Mesodermal cell (in vitro differentiated cells): ENCODE measurements at regions not wholly inside any gene's neighbourhood (a gene's known extent, or its start where the extent isn't known, plus 50 kb on each side); places are given as distances from the start of the nearest gene placed in this dataset.

Source experiments
- H3K27ac ChIP-seq: 2 replicates; pipeline ENCODE4 v1.7.0; 2013; ENCODE audit warnings: mild to moderate bottlenecking, low read depth, low read length, moderate library complexity; ENCODE audit not compliant: severe bottlenecking
- H3K36me3 ChIP-seq: 2 replicates; pipeline ENCODE4 v1.7.1; 2013; ENCODE audit warnings: mild to moderate bottlenecking, low read length, moderate library complexity; ENCODE audit not compliant: control insufficient read depth, insufficient read depth
- H3K4me1 ChIP-seq: one replicate; pipeline ENCODE4 v1.7.1; 2013; ENCODE audit warnings: mild to moderate bottlenecking, low read length; ENCODE audit not compliant: insufficient read depth, control insufficient read depth, poor library complexity, severe bottlenecking
- H3K4me3 ChIP-seq: 2 replicates; pipeline ENCODE4 v1.7.0; 2013; ENCODE audit warnings: low read length, control low read depth, mild to moderate bottlenecking; ENCODE audit not compliant: insufficient read depth, poor library complexity, severe bottlenecking; ENCODE audit errors: extremely low read depth
- H3K9me3 ChIP-seq: 2 replicates; pipeline ENCODE4 v1.7.1; 2013; ENCODE audit warnings: mild to moderate bottlenecking, low read length, moderate library complexity; ENCODE audit not compliant: control insufficient read depth
- WGBS, 2 experiments: methylation state at CpG; one replicate each; pipeline ENCODE4 v1.1.5; 2013; ENCODE audit warnings: missing lambda C conversion rate in 2 of 2; ENCODE audit not compliant: insufficient coverage in 2 of 2; 5-methylcytosine and 5-hydroxymethylcytosine counted together

- peaks cover 18% of the 10 kb centered on the region for H3K4me1 ChIP-seq
- H3K27ac ChIP-seq = no peak overlapping the region
- no peaks in the 10 kb centered on the region for H3K36me3 ChIP-seq
- H3K9me3 ChIP-seq = no peaks in the 10 kb centered on the region
- WGBS, 2 experiments = 96 to 97% methylated on average over 6 to 11 of the region's 13 CpGs
- no peak overlapping the region for H3K4me3 ChIP-seq
Measured at GRCh38 chr5:173833196-173833985, 54.8 kb upstream of the CPEB4 start.

GRCh38 chr5:173834071-173834771 lies 53.9 kb upstream of the CPEB4 start:
- H3K4me1 ChIP-seq = peaks cover 22% of the 10 kb centered on the region
- H3K27ac ChIP-seq = no peak overlapping the region
- 89 to 91% methylated on average over 3 to 4 of the region's 7 CpGs for WGBS, 2 experiments
- no peaks in the 10 kb centered on the region for H3K9me3 ChIP-seq
- no peaks in the 10 kb centered on the region for H3K36me3 ChIP-seq
- H3K4me3 ChIP-seq = no peak overlapping the region

- Histone ChIP-seq H3K4me3 (no peak overlapping the region), H3K4me1 (peaks cover 15% of the 10 kb centered on the region)
Measured at GRCh38 chr5:173835131-173835530, 53.0 kb upstream of the CPEB4 start.

GRCh38 chr5:173835661-173836060 lies 52.5 kb upstream of the CPEB4 start:
- peaks cover 10% of the 10 kb centered on the region for H3K4me1 ChIP-seq
- no peak overlapping the region for H3K4me3 ChIP-seq
- H3K9me3 ChIP-seq = no peaks in the 10 kb centered on the region
- no peaks in the 10 kb centered on the region for H3K36me3 ChIP-seq
- 69 to 75% methylated on average over 4 of the region's 6 CpGs for WGBS, 2 experiments
- H3K27ac ChIP-seq = no peak overlapping the region

More at GRCh38 chr5:173835131-173835530, 53.0 kb upstream of the CPEB4 start:
- H3K36me3 ChIP-seq = no peaks in the 10 kb centered on the region
- H3K9me3 ChIP-seq = no peaks in the 10 kb centered on the region
- H3K27ac ChIP-seq = no peak overlapping the region
- WGBS, 2 experiments = 100% methylated on average over 2 of the region's 3 CpGs; no CpG with 5 or more reads in 1 of the 2 experiments

GRCh38 chr5:173837654-173838053 lies 50.5 kb upstream of the CPEB4 start:
- no peaks in the 10 kb centered on the region for H3K36me3 ChIP-seq
- WGBS, 2 experiments = 100% methylated on average over 2 of the region's 3 CpGs; no CpG with 5 or more reads in 1 of the 2 experiments
- H3K27ac ChIP-seq = no peak overlapping the region
- H3K9me3 ChIP-seq = no peaks in the 10 kb centered on the region
- no peak overlapping the region for H3K4me3 ChIP-seq
- peaks cover 10% of the 10 kb centered on the region for H3K4me1 ChIP-seq
